ENCODE measurements at regions not wholly inside any gene's neighbourhood (a gene's known extent, or its start where the extent isn't known, plus 50 kb on each side); places are given as distances from the start of the nearest gene placed in this dataset.

- TF ChIP-seq ZMIZ1 (IDR thresholded peaks at IDR 0.05; ENCODE audit: low read depth in 2 of 2, low read length in 2 of 2) (no peak), CHAMP1 (IDR thresholded peaks at IDR 0.05) (no peak), FOXK2 (conservative IDR thresholded peaks at IDR 0.05 in 1 of 2, IDR thresholded peaks at IDR 0.05 in 1 of 2; ENCODE audit: low read depth in 2 of 2) (no peak), FOXO4 (CRISPR knock-in tag; IDR thresholded peaks at IDR 0.05) (no peak), BCOR (IDR thresholded peaks at IDR 0.05) (no peak), RAD21 (CRISPR knock-in tag; conservative IDR thresholded peaks at IDR 0.05 in 1 of 2, IDR thresholded peaks at IDR 0.05 in 1 of 2) (no peak), ELF4 (CRISPR knock-in tag; IDR thresholded peaks at IDR 0.05) (no peak), ZNF318 (IDR thresholded peaks at IDR 0.05; ENCODE audit: borderline replicate concordance in 1 of 2, low read depth in 1 of 2) (no peak), TOE1 (IDR thresholded peaks at IDR 0.05; ENCODE audit: borderline replicate concordance) (no peak), TOE1 (CRISPR knock-in tag; IDR thresholded peaks at IDR 0.05; ENCODE audit: borderline replicate concordance, low read depth) (no peak), ETV6 (IDR thresholded peaks at IDR 0.05; ENCODE audit: borderline replicate concordance in 1 of 2, low read depth in 2 of 2, low read length in 1 of 2) (no peak), ETV6 (CRISPR knock-in tag; IDR thresholded peaks at IDR 0.05; ENCODE audit: borderline replicate concordance) (no peak)
These were observed 214.6 kb upstream of the C9orf72 start (continued) for GRCh38 chr9:27787891-27788290.

Measured in K562 (cell line).